Mesodermal cell (in vitro differentiated cells): ENCODE measurements at regions not wholly inside any gene's neighbourhood (a gene's known extent, or its start where the extent isn't known, plus 50 kb on each side); places are given as distances from the start of the nearest gene placed in this dataset.

Experiments used
- H3K27ac ChIP-seq: 2 replicates; pipeline ENCODE4 v1.7.0; 2013; ENCODE audit warnings: mild to moderate bottlenecking, low read depth, low read length, moderate library complexity; ENCODE audit not compliant: severe bottlenecking
- H3K36me3 ChIP-seq: 2 replicates; pipeline ENCODE4 v1.7.1; 2013; ENCODE audit warnings: mild to moderate bottlenecking, low read length, moderate library complexity; ENCODE audit not compliant: control insufficient read depth, insufficient read depth
- H3K4me1 ChIP-seq: one replicate; pipeline ENCODE4 v1.7.1; 2013; ENCODE audit warnings: mild to moderate bottlenecking, low read length; ENCODE audit not compliant: insufficient read depth, control insufficient read depth, poor library complexity, severe bottlenecking
- H3K4me3 ChIP-seq: 2 replicates; pipeline ENCODE4 v1.7.0; 2013; ENCODE audit warnings: low read length, control low read depth, mild to moderate bottlenecking; ENCODE audit not compliant: insufficient read depth, poor library complexity, severe bottlenecking; ENCODE audit errors: extremely low read depth
- H3K9me3 ChIP-seq: 2 replicates; pipeline ENCODE4 v1.7.1; 2013; ENCODE audit warnings: mild to moderate bottlenecking, low read length, moderate library complexity; ENCODE audit not compliant: control insufficient read depth
- WGBS, 2 experiments: methylation state at CpG; one replicate each; pipeline ENCODE4 v1.1.5; 2013; ENCODE audit warnings: missing lambda C conversion rate in 2 of 2; ENCODE audit not compliant: insufficient coverage in 2 of 2; 5-methylcytosine and 5-hydroxymethylcytosine counted together

DNA sequence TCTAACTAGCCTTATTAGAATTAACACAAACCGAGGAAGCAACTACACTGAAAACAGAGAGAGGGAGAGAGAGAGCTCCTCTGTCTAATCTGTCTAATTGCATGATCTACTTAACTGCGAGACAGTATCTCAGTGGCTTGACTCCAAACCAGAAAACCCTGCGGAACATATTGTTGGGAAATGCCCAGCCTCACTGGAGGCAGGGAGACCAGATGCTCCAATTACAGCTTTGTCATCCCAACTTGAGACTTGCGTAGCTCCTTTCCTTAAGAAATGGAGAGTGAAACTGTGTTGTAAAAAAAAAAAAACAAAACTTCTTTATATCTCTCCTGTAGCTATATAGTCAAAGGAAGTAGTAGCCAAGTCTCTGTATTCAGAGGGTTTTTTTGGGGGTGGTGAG lies 52.0 kb upstream of the ZNRF2 start:
- Histone ChIP-seq H3K27ac (no peak overlapping the region), H3K9me3 (no peaks in the 10 kb centered on the region), H3K4me3 (no peak overlapping the region), H3K36me3 (no peaks in the 10 kb centered on the region), H3K4me1 (peaks cover 3% of the 10 kb centered on the region)
- WGBS, 2 experiments: 88 to 94% methylated on average over 1 to 2 of the region's 4 CpGs
